ENCODE measurements at regions not wholly inside any gene's neighbourhood (a gene's known extent, or its start where the extent isn't known, plus 50 kb on each side); places are given as distances from the start of the nearest gene placed in this dataset.

DNA sequence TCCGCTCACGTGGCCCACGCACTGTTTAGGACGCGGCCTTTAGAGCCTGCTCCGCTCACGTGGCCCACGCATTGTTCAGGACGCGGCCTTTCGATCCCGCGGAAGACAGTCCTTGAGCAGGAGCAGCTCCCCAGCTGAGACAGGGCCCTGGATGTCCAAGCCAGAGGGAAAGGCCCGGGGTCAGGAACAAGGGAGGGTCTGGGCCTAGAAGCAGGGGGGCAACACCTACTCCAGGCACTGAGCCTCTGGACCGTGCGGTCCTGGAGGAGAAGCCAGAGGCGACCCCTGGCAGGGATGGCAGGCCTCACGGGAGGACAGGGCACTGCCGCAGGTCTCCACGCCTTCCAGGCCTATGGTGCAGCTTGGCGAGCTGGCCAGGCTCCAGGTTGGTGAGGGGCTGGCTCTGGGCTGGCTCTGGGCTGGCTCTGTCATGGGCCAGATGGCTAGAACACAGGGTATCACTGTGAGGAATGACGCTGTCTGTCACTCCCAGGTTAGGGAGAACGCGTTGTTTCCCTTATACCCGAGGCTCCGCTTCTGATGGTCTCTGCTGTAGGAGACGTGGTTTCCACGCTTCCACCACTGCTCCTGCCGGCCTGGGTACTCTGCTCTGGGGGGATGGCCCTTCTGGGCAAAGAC lies 341.7 kb downstream of the TMEM121 start:
- no TSS peak for BruUV-seq (replicated peaks)
- no peaks in the 10 kb centered on the region for H4K20me1 ChIP-seq (ENCODE audit: low read length)
- no peaks in the 10 kb centered on the region for H3F3A ChIP-seq (ENCODE audit: low read length, unreplicated experiment)
- H2AFZ ChIP-seq (ENCODE audit: low read length): no peak overlapping the region
- no peaks in the 10 kb centered on the region for H3K9me2 ChIP-seq (replicated peaks; ENCODE audit: low read length)
- H3K4me1 ChIP-seq (ENCODE audit: insufficient read depth, low read length): no peaks in the 10 kb centered on the region
- no peak overlapping the region for H3K27ac ChIP-seq (ENCODE audit: low read length)
- DNase-seq (no peak), ATAC-seq (no peak)
- H3K9ac ChIP-seq (ENCODE audit: low read length): no peak overlapping the region
- intact Hi-C loops (cut with micrococcal nuclease): no loop called here
- no peaks in the 10 kb centered on the region for H3K36me3 ChIP-seq (ENCODE audit: low read depth, low read length)
- no peak overlapping the region for H3K4me3 ChIP-seq (ENCODE audit: low read length)
- peaks cover 5% of the 10 kb centered on the region; the same call in 1 of the 2 replicates for H3K27me3 ChIP-seq (ENCODE audit: low read length)
- H3K79me2 ChIP-seq (ENCODE audit: low read length): no peaks in the 10 kb centered on the region
- H3K4me2 ChIP-seq (ENCODE audit: low read length): no peak overlapping the region
- CTCF ChIA-PET: no interaction called here
- TF ChIP-seq CTCF (conservative IDR thresholded peaks at IDR 0.05; ENCODE audit: low read depth, low read length): no peak
- no peak for TF ChIP-seq EZH2phosphoT487 (IDR thresholded peaks at IDR 0.05; ENCODE audit: borderline replicate concordance, low read length)
- no peak for TF ChIP-seq EZH2 (IDR thresholded peaks at IDR 0.05; ENCODE audit: low read length, unreplicated experiment)
- POLR2A ChIA-PET (ENCODE audit: unreplicated experiment): no interaction called here
- no peaks in the 10 kb centered on the region for H3K9me3 ChIP-seq (ENCODE audit: low read length)

- POLR2A ChIA-PET (ENCODE audit: unreplicated experiment): no interaction called here
- H3K4me1 ChIP-seq (ENCODE audit: insufficient read depth, low read length): no peaks in the 10 kb centered on the region
- no peaks in the 10 kb centered on the region for H3K9me2 ChIP-seq (replicated peaks; ENCODE audit: low read length)
- no TSS peak for BruUV-seq (replicated peaks)
- no peak overlapping the region for H3K27ac ChIP-seq (ENCODE audit: low read length)
- H3K79me2 ChIP-seq (ENCODE audit: low read length): no peaks in the 10 kb centered on the region
- intact Hi-C loops (cut with micrococcal nuclease): no loop called here
- CTCF ChIA-PET: no interaction called here
- H4K20me1 ChIP-seq (ENCODE audit: low read length): no peaks in the 10 kb centered on the region
- TF ChIP-seq CTCF (conservative IDR thresholded peaks at IDR 0.05; ENCODE audit: low read depth, low read length) (no peak), EZH2 (IDR thresholded peaks at IDR 0.05; ENCODE audit: low read length, unreplicated experiment) (no peak), EZH2phosphoT487 (IDR thresholded peaks at IDR 0.05; ENCODE audit: borderline replicate concordance, low read length) (no peak)
- H3F3A ChIP-seq (ENCODE audit: low read length, unreplicated experiment): no peaks in the 10 kb centered on the region
- H3K36me3 ChIP-seq (ENCODE audit: low read depth, low read length): no peaks in the 10 kb centered on the region
- H3K4me2 ChIP-seq (ENCODE audit: low read length): no peak overlapping the region
- ATAC-seq (no peak), DNase-seq (no peak)
- H3K27me3 ChIP-seq (ENCODE audit: low read length): peaks cover 7% of the 10 kb centered on the region
- H3K9me3 ChIP-seq (ENCODE audit: low read length): no peaks in the 10 kb centered on the region
- no peak overlapping the region for H3K9ac ChIP-seq (ENCODE audit: low read length)
- H3K4me3 ChIP-seq (ENCODE audit: low read length): no peak overlapping the region
- H2AFZ ChIP-seq (ENCODE audit: low read length): no peak overlapping the region
Observed at GRCh38 chr14:105871590-105871989, 345.2 kb downstream of the TMEM121 start.

DNA sequence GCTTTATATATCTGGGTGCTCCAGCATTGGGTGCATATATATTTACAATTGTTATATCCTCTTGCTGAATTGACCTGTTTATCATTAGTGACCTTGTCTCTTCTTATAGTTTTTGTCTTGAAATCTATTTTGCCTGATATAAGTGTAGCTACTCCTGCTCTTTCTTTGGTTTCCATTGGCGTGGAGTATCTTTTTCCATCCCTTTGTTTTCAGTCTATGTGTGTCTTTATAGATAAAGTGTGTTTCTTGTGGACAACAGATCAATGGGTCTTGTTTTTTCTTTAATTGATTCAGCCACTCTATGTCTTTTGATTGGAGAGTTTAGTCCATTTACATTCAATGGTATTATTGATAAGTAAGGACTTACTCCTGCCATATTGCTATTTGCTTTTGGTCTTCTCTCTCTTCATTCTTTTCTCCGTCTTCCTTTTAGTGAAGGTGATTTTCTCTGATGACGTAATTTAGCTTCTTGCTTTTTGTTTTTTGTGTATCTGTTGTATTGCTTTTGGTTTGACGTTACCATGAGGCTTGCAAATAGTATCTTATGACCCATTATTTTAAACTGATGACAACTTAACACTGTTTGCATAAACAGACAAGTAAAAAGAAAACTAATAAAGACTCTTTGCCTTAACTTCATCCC lies 347.6 kb downstream of the TMEM121 start:
- no peak overlapping the region for H3K4me2 ChIP-seq (ENCODE audit: low read length)
- H3K9ac ChIP-seq (ENCODE audit: low read length): no peak overlapping the region
- intact Hi-C loops (cut with micrococcal nuclease): no loop called here
- H3K9me3 ChIP-seq (ENCODE audit: low read length): no peaks in the 10 kb centered on the region
- no peaks in the 10 kb centered on the region for H3K9me2 ChIP-seq (replicated peaks; ENCODE audit: low read length)
- H3K27ac ChIP-seq (ENCODE audit: low read length): no peak overlapping the region
- H3F3A ChIP-seq (ENCODE audit: low read length, unreplicated experiment): no peaks in the 10 kb centered on the region
- H2AFZ ChIP-seq (ENCODE audit: low read length): no peak overlapping the region
- DNase-seq: no peak
- TF ChIP-seq CTCF (conservative IDR thresholded peaks at IDR 0.05; ENCODE audit: low read depth, low read length): no peak
- TF ChIP-seq EZH2 (IDR thresholded peaks at IDR 0.05; ENCODE audit: low read length, unreplicated experiment): no peak
- no peak for TF ChIP-seq EZH2phosphoT487 (IDR thresholded peaks at IDR 0.05; ENCODE audit: borderline replicate concordance, low read length)
- POLR2A ChIA-PET (ENCODE audit: unreplicated experiment): no interaction called here
- H3K79me2 ChIP-seq (ENCODE audit: low read length): no peaks in the 10 kb centered on the region
- H3K4me1 ChIP-seq (ENCODE audit: insufficient read depth, low read length): no peaks in the 10 kb centered on the region
- CTCF ChIA-PET: no interaction called here
- BruUV-seq (replicated peaks): no TSS peak
- H3K27me3 ChIP-seq (ENCODE audit: low read length): peaks cover 22% of the 10 kb centered on the region
- no peaks in the 10 kb centered on the region for H4K20me1 ChIP-seq (ENCODE audit: low read length)
- no peak for ATAC-seq
- H3K36me3 ChIP-seq (ENCODE audit: low read depth, low read length): no peaks in the 10 kb centered on the region
- H3K4me3 ChIP-seq (ENCODE audit: low read length): no peak overlapping the region
